ENCODE measurements at regions not wholly inside any gene's neighbourhood (a gene's known extent, or its start where the extent isn't known, plus 50 kb on each side); places are given as distances from the start of the nearest gene placed in this dataset.

DNA sequence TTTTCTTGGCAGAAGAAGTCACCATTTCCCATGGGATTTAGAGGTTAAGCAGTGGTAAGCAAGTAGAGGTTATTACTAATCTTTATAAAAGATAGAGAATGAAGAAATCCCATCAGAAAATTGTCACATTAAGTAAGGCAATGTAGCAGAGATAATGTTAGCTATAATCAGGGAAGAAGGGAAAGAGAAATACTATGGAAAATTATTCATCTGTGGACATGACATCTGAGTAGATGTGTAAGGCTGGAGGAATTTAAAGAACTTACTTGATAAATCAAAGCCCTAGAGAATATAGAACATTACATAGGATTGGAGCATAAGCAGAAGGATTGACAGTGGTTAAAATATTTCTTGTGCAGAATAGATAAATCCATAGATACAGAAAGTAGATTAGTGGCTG, 553.1 kb upstream of the CBLB start:
- no peaks in the 10 kb centered on the region for H3K4me1 ChIP-seq (ENCODE audit: insufficient read depth, low read length, poor library complexity, severe bottlenecking)
- H3K4me2 ChIP-seq (ENCODE audit: low read depth, low read length, poor library complexity, severe bottlenecking), result no peak overlapping the region
- H3K4me3 ChIP-seq (ENCODE audit: low read length, poor library complexity, severe bottlenecking), result no peak overlapping the region
- H3K79me2 ChIP-seq (ENCODE audit: insufficient read depth, low read length), result no peaks in the 10 kb centered on the region
- H3K27me3 ChIP-seq (ENCODE audit: insufficient read depth, low read length, poor library complexity, severe bottlenecking), result no peaks in the 10 kb centered on the region
- TF ChIP-seq EZH2phosphoT487 (IDR thresholded peaks at IDR 0.05; ENCODE audit: borderline replicate concordance), result no peak
- no peak for TF ChIP-seq CTCF (conservative IDR thresholded peaks at IDR 0.05; ENCODE audit: low read length)
- no peaks in the 10 kb centered on the region for H4K20me1 ChIP-seq (ENCODE audit: insufficient read depth, low read length, poor library complexity, severe bottlenecking)
- no peak overlapping the region for H2AFZ ChIP-seq (ENCODE audit: low read length)
- H3F3A ChIP-seq (ENCODE audit: low read depth), result no peaks in the 10 kb centered on the region
- no peaks in the 10 kb centered on the region for H3K36me3 ChIP-seq (ENCODE audit: insufficient read depth, low read length)
- no peaks in the 10 kb centered on the region for H3K9me2 ChIP-seq (replicated peaks; ENCODE audit: low read depth, low read length)
- H3K9ac ChIP-seq (ENCODE audit: low read depth, low read length, poor library complexity, severe bottlenecking), result no peak overlapping the region
- H3K9me3 ChIP-seq (ENCODE audit: insufficient read depth, low read depth, low read length), result no peaks in the 10 kb centered on the region

- Histone ChIP-seq H3K4me1 (ENCODE audit: insufficient read depth, low read length, poor library complexity, severe bottlenecking) (no peaks in the 10 kb centered on the region), H3K9me3 (ENCODE audit: insufficient read depth, low read depth, low read length) (no peaks in the 10 kb centered on the region), H3K27me3 (ENCODE audit: insufficient read depth, low read length, poor library complexity, severe bottlenecking) (no peaks in the 10 kb centered on the region), H3K36me3 (ENCODE audit: insufficient read depth, low read length) (no peaks in the 10 kb centered on the region), H3K9ac (ENCODE audit: low read depth, low read length, poor library complexity, severe bottlenecking) (no peak overlapping the region), H3F3A (ENCODE audit: low read depth) (no peaks in the 10 kb centered on the region), H3K79me2 (ENCODE audit: insufficient read depth, low read length) (no peaks in the 10 kb centered on the region), H3K9me2 (replicated peaks; ENCODE audit: low read depth, low read length) (no peaks in the 10 kb centered on the region), H4K20me1 (ENCODE audit: insufficient read depth, low read length, poor library complexity, severe bottlenecking) (no peaks in the 10 kb centered on the region), H2AFZ (ENCODE audit: low read length) (no peak overlapping the region), H3K4me3 (ENCODE audit: low read length, poor library complexity, severe bottlenecking) (no peak overlapping the region), H3K4me2 (ENCODE audit: low read depth, low read length, poor library complexity, severe bottlenecking) (no peak overlapping the region)
- TF ChIP-seq CTCF (conservative IDR thresholded peaks at IDR 0.05; ENCODE audit: low read length) (no peak), EZH2phosphoT487 (IDR thresholded peaks at IDR 0.05; ENCODE audit: borderline replicate concordance) (no peak)
Observed at GRCh38 chr3:106423321-106424225, 554.8 kb upstream of the CBLB start.

DNA sequence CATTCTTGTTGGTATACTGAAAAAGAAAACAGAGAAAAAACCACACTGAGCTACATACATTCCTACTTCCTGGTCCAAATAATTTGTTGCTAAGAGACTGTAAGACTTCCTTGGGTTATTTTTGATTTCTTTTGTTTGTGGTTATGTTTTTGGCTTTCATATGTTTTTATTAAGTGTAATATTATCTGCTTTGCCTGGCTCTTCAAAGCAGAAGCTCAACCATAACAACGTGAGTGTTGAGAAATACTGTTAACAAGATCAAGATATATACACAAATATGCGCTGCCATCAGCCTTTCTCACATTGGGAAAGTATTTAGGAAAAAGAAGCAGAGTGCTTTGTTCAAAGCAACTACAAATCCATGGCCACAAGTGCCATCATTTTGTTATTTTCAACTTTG, 556.2 kb upstream of the CBLB start:
- no peak for TF ChIP-seq EZH2phosphoT487 (IDR thresholded peaks at IDR 0.05; ENCODE audit: borderline replicate concordance)
- no peak for TF ChIP-seq CTCF (conservative IDR thresholded peaks at IDR 0.05; ENCODE audit: low read length)
- Histone ChIP-seq H3K79me2 (ENCODE audit: insufficient read depth, low read length) (no peaks in the 10 kb centered on the region), H3K9me2 (replicated peaks; ENCODE audit: low read depth, low read length) (no peaks in the 10 kb centered on the region), H3F3A (ENCODE audit: low read depth) (no peaks in the 10 kb centered on the region), H3K27me3 (ENCODE audit: insufficient read depth, low read length, poor library complexity, severe bottlenecking) (no peaks in the 10 kb centered on the region), H3K9me3 (ENCODE audit: insufficient read depth, low read depth, low read length) (no peaks in the 10 kb centered on the region), H3K4me1 (ENCODE audit: insufficient read depth, low read length, poor library complexity, severe bottlenecking) (no peaks in the 10 kb centered on the region), H3K4me3 (ENCODE audit: low read length, poor library complexity, severe bottlenecking) (no peak overlapping the region), H4K20me1 (ENCODE audit: insufficient read depth, low read length, poor library complexity, severe bottlenecking) (no peaks in the 10 kb centered on the region), H3K9ac (ENCODE audit: low read depth, low read length, poor library complexity, severe bottlenecking) (no peak overlapping the region), H3K4me2 (ENCODE audit: low read depth, low read length, poor library complexity, severe bottlenecking) (no peak overlapping the region), H3K36me3 (ENCODE audit: insufficient read depth, low read length) (no peaks in the 10 kb centered on the region), H2AFZ (ENCODE audit: low read length) (peak overlapping the region; percentile 56)
